ENCODE measurements at regions not wholly inside any gene's neighbourhood (a gene's known extent, or its start where the extent isn't known, plus 50 kb on each side); places are given as distances from the start of the nearest gene placed in this dataset.
A peak's percentile ranks its signal among the peaks of the same experiment; 100 is the strongest.
"Not testable (repeated sequence)": the region's sequence is repeated elsewhere in the genome, so short reads cannot be mapped to it uniquely, and the experiment has no call there.

DNA sequence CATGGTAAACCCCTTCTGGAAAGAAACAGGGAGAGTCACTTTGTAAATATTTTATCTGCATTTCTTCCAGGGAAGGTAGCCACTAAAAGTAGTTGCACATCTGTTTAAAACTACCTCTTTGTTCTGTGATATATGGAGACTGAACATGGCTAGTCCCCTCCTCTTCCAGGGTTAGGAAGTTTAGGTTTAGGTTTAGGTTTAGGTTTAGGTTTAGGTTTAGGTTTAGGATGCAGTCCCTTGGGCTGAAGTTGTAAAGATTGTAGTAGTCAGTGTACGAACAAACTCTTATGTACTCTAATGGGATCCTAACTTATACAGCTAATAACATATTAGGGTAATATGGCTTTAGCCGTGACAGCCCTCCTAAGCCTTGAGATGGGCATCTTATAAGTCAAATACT, 880.2 kb upstream of the TMEFF2 start (continued):
- TF ChIP-seq ZNF423 (tag by site-specific recombination; IDR thresholded peaks at IDR 0.05) (no peak), ZNF701 (tag by site-specific recombination; IDR thresholded peaks at IDR 0.05) (no peak)

DNA sequence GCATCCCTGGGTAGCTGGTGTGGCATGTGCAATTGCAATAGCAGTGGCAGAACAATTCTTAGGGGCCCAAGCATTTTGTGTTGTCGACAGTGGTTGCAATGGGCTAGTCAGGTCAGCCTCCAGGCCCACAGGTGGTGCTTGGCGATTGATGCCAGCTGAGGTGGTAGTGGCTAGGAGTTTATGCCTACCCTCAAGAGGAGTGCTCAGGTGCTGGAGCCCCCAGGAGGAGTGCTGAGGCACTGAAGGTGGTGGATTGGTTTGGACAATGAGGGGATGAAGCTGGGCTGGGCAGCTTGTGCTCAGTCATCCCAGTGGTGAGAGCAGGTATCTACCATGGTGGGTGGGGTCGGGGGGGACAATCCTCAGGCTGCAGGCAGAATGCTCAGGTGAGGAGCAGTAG, 877.9 kb upstream of the TMEFF2 start:
- H3K4me3 ChIP-seq (ENCODE audit: low read depth, low read length): no peak overlapping the region
- no peak overlapping the region for H3K27ac ChIP-seq (ENCODE audit: extremely low read depth, low read depth, low read length)
- POLR2A ChIA-PET: no interaction called here
- no peaks in the 10 kb centered on the region for H3K4me1 ChIP-seq (ENCODE audit: control insufficient read depth, insufficient read depth, low read length)
- TF ChIP-seq, protein P1, sequence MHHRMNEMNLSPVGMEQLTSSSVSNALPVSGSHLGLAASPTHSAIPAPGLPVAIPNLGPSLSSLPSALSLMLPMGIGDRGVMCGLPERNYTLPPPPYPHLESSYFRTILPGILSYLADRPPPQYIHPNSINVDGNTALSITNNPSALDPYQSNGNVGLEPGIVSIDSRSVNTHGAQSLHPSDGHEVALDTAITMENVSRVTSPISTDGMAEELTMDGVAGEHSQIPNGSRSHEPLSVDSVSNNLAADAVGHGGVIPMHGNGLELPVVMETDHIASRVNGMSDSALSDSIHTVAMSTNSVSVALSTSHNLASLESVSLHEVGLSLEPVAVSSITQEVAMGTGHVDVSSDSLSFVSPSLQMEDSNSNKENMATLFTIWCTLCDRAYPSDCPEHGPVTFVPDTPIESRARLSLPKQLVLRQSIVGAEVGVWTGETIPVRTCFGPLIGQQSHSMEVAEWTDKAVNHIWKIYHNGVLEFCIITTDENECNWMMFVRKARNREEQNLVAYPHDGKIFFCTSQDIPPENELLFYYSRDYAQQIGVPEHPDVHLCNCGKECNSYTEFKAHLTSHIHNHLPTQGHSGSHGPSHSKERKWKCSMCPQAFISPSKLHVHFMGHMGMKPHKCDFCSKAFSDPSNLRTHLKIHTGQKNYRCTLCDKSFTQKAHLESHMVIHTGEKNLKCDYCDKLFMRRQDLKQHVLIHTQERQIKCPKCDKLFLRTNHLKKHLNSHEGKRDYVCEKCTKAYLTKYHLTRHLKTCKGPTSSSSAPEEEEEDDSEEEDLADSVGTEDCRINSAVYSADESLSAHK (tag by site-specific recombination; IDR thresholded peaks at IDR 0.05): no peak
- TF ChIP-seq SALL2 (tag by site-specific recombination; IDR thresholded peaks at IDR 0.05; ENCODE audit: borderline replicate concordance): no peak
- no peak for TF ChIP-seq ZSCAN23 (tag by site-specific recombination; IDR thresholded peaks at IDR 0.05)
- TF ChIP-seq ZBTB17 (tag by site-specific recombination; IDR thresholded peaks at IDR 0.05): no peak
- no peak for TF ChIP-seq ZNF416 (tag by site-specific recombination; IDR thresholded peaks at IDR 0.05)
- TF ChIP-seq ZNF10 (tag by site-specific recombination; IDR thresholded peaks at IDR 0.05): no peak
- no peak for TF ChIP-seq ZNF571 (tag by site-specific recombination; IDR thresholded peaks at IDR 0.05)
- TF ChIP-seq ZNF544 (tag by site-specific recombination; IDR thresholded peaks at IDR 0.05): no peak
- no peak for TF ChIP-seq ZBTB48 (tag by site-specific recombination; IDR thresholded peaks at IDR 0.05)
- no peak for TF ChIP-seq ZNF558 (tag by site-specific recombination; IDR thresholded peaks at IDR 0.05)
- TF ChIP-seq, protein P2, sequence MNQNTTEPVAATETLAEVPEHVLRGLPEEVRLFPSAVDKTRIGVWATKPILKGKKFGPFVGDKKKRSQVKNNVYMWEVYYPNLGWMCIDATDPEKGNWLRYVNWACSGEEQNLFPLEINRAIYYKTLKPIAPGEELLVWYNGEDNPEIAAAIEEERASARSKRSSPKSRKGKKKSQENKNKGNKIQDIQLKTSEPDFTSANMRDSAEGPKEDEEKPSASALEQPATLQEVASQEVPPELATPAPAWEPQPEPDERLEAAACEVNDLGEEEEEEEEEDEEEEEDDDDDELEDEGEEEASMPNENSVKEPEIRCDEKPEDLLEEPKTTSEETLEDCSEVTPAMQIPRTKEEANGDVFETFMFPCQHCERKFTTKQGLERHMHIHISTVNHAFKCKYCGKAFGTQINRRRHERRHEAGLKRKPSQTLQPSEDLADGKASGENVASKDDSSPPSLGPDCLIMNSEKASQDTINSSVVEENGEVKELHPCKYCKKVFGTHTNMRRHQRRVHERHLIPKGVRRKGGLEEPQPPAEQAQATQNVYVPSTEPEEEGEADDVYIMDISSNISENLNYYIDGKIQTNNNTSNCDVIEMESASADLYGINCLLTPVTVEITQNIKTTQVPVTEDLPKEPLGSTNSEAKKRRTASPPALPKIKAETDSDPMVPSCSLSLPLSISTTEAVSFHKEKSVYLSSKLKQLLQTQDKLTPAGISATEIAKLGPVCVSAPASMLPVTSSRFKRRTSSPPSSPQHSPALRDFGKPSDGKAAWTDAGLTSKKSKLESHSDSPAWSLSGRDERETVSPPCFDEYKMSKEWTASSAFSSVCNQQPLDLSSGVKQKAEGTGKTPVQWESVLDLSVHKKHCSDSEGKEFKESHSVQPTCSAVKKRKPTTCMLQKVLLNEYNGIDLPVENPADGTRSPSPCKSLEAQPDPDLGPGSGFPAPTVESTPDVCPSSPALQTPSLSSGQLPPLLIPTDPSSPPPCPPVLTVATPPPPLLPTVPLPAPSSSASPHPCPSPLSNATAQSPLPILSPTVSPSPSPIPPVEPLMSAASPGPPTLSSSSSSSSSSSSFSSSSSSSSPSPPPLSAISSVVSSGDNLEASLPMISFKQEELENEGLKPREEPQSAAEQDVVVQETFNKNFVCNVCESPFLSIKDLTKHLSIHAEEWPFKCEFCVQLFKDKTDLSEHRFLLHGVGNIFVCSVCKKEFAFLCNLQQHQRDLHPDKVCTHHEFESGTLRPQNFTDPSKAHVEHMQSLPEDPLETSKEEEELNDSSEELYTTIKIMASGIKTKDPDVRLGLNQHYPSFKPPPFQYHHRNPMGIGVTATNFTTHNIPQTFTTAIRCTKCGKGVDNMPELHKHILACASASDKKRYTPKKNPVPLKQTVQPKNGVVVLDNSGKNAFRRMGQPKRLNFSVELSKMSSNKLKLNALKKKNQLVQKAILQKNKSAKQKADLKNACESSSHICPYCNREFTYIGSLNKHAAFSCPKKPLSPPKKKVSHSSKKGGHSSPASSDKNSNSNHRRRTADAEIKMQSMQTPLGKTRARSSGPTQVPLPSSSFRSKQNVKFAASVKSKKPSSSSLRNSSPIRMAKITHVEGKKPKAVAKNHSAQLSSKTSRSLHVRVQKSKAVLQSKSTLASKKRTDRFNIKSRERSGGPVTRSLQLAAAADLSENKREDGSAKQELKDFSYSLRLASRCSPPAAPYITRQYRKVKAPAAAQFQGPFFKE (tag by site-specific recombination; IDR thresholded peaks at IDR 0.05; ENCODE audit: borderline replicate concordance): no peak
- no peak for TF ChIP-seq ZNF561 (tag by site-specific recombination; IDR thresholded peaks at IDR 0.05; ENCODE audit: borderline replicate concordance)
- TF ChIP-seq, protein P3, sequence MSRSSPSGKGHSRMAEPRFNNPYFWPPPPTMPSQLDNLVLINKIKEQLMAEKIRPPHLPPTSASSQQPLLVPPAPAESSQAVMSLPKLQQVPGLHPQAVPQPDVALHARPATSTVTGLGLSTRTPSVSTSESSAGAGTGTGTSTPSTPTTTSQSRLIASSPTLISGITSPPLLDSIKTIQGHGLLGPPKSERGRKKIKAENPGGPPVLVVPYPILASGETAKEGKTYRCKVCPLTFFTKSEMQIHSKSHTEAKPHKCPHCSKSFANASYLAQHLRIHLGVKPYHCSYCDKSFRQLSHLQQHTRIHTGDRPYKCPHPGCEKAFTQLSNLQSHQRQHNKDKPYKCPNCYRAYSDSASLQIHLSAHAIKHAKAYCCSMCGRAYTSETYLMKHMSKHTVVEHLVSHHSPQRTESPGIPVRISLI (tag by site-specific recombination; IDR thresholded peaks at IDR 0.05): no peak
- H3K9me3 ChIP-seq (ENCODE audit: control insufficient read depth, insufficient read depth, low read depth, low read length): no peaks in the 10 kb centered on the region
- H3K36me3 ChIP-seq (ENCODE audit: control insufficient read depth in 2 of 2, insufficient read depth in 1 of 2, low read length in 2 of 2): no peaks in the 10 kb centered on the region
- CTCF ChIA-PET: interaction anchor here (0.5 kb wide), 1 partner anchor 136 kb away, joined by 3 read pairs; no protein-coding TSS in a partner anchor

DNA sequence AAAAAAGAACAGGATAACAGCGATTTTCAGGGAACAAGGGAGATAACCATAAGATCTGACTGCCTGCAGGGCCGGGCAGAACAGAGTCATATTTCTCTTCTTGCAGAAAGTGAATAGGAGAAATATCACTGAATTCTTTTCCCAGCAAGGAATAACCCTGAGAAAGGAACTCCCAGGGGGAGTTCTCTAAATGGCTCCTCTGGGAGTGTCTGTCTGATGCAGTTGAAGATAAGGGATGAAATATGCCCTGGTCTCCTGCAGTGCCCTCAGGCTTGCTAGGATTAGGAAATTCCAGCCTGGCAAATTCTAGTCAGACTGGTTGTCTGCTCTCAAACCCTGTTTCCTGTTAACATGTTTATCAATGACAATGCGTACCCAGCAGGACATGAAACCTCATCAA, 830.8 kb upstream of the TMEFF2 start:
- peak; percentile 62 for TF ChIP-seq SETDB1 (IDR thresholded peaks at IDR 0.05; ENCODE audit: insufficient read length, low read length)
- H3K4me3 ChIP-seq (ENCODE audit: low read depth, low read length); H3K27ac ChIP-seq (ENCODE audit: extremely low read depth, low read depth, low read length); H3K9me3 ChIP-seq (ENCODE audit: control insufficient read depth, insufficient read depth, low read depth, low read length); H3K4me1 ChIP-seq (ENCODE audit: control insufficient read depth, insufficient read depth, low read length); H3K36me3 ChIP-seq (ENCODE audit: control insufficient read depth in 2 of 2, insufficient read depth in 1 of 2, low read length in 2 of 2); CTCF ChIA-PET; POLR2A ChIA-PET: not testable (repeated sequence)
